ENCODE measurements at regions not wholly inside any gene's neighbourhood (a gene's known extent, or its start where the extent isn't known, plus 50 kb on each side); places are given as distances from the start of the nearest gene placed in this dataset.

DNA sequence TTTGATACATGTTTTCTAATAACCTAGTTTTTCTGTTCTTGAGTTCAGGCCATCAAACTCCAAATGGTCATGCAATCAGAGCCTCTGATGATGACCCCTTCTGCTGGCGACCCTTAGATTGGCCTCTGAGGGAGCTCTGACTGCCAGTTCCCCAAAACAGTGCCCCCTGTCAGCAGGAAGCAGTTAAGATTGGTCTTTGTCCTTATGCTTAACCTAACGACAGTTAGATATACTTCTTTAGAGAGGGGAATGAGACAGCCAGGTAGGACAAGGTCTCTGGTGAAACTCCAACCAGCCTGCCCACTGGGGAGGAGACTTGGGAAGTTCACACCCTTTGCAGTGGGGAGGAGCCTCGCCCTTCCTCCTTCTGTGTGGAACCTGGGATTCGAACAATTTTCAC, 390.4 kb upstream of the KIF2A start:
- no peak overlapping the region for H3K4me3 ChIP-seq (ENCODE audit: low read depth in 1 of 3, low read length in 3 of 3)
- H3K4me1 ChIP-seq (ENCODE audit: control insufficient read depth in 4 of 4, insufficient read depth in 4 of 4, low read length in 3 of 4), result no peaks in the 10 kb centered on the region
- 73% methylated on average over 4 of the region's 4 CpGs for WGBS
- DNase-seq (ENCODE audit: low spot score), result no peak
- TF ChIP-seq FOXA2 (IDR thresholded peaks at IDR 0.05), result no peak
- TF ChIP-seq, protein P1, sequence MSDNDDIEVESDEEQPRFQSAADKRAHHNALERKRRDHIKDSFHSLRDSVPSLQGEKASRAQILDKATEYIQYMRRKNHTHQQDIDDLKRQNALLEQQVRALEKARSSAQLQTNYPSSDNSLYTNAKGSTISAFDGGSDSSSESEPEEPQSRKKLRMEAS (IDR thresholded peaks at IDR 0.05), result no peak
- TF ChIP-seq SP1 (IDR thresholded peaks at IDR 0.05), result no peak
- no peak for TF ChIP-seq YY1 (IDR thresholded peaks at IDR 0.05)
- TF ChIP-seq HNF4G (IDR thresholded peaks at IDR 0.05), result no peak
- no peak for TF ChIP-seq GABPA (IDR thresholded peaks at IDR 0.05 in 1 of 2, conservative IDR thresholded peaks at IDR 0.05 in 1 of 2)
- no peak for TF ChIP-seq RXRA (IDR thresholded peaks at IDR 0.05)
- TF ChIP-seq, protein P2, sequence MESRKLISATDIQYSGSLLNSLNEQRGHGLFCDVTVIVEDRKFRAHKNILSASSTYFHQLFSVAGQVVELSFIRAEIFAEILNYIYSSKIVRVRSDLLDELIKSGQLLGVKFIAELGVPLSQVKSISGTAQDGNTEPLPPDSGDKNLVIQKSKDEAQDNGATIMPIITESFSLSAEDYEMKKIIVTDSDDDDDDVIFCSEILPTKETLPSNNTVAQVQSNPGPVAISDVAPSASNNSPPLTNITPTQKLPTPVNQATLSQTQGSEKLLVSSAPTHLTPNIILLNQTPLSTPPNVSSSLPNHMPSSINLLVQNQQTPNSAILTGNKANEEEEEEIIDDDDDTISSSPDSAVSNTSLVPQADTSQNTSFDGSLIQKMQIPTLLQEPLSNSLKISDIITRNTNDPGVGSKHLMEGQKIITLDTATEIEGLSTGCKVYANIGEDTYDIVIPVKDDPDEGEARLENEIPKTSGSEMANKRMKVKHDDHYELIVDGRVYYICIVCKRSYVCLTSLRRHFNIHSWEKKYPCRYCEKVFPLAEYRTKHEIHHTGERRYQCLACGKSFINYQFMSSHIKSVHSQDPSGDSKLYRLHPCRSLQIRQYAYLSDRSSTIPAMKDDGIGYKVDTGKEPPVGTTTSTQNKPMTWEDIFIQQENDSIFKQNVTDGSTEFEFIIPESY (IDR thresholded peaks at IDR 0.05), result no peak
- TF ChIP-seq, protein P3, sequence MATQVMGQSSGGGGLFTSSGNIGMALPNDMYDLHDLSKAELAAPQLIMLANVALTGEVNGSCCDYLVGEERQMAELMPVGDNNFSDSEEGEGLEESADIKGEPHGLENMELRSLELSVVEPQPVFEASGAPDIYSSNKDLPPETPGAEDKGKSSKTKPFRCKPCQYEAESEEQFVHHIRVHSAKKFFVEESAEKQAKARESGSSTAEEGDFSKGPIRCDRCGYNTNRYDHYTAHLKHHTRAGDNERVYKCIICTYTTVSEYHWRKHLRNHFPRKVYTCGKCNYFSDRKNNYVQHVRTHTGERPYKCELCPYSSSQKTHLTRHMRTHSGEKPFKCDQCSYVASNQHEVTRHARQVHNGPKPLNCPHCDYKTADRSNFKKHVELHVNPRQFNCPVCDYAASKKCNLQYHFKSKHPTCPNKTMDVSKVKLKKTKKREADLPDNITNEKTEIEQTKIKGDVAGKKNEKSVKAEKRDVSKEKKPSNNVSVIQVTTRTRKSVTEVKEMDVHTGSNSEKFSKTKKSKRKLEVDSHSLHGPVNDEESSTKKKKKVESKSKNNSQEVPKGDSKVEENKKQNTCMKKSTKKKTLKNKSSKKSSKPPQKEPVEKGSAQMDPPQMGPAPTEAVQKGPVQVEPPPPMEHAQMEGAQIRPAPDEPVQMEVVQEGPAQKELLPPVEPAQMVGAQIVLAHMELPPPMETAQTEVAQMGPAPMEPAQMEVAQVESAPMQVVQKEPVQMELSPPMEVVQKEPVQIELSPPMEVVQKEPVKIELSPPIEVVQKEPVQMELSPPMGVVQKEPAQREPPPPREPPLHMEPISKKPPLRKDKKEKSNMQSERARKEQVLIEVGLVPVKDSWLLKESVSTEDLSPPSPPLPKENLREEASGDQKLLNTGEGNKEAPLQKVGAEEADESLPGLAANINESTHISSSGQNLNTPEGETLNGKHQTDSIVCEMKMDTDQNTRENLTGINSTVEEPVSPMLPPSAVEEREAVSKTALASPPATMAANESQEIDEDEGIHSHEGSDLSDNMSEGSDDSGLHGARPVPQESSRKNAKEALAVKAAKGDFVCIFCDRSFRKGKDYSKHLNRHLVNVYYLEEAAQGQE (IDR thresholded peaks at IDR 0.05), result no peak
- H3K27ac ChIP-seq (ENCODE audit: low read depth in 1 of 2, low read length in 2 of 2), result no peak overlapping the region
- H3K27me3 ChIP-seq (ENCODE audit: control insufficient read depth in 4 of 4, insufficient read depth in 4 of 4, low read length in 3 of 4), result no peaks in the 10 kb centered on the region
- peaks cover 2 to 10% (median 4%) of the 10 kb centered on the region in 4 donors for H3K9me3 ChIP-seq (ENCODE audit: control insufficient read depth in 4 of 4, low read length in 3 of 4)
- H3K36me3 ChIP-seq (ENCODE audit: control insufficient read depth in 4 of 4, insufficient read depth in 3 of 4, low read depth in 1 of 4, low read length in 3 of 4), result no peaks in the 10 kb centered on the region
- H3K9ac ChIP-seq (ENCODE audit: low read depth in 1 of 2, low read length in 2 of 2), result no peak overlapping the region

DNA sequence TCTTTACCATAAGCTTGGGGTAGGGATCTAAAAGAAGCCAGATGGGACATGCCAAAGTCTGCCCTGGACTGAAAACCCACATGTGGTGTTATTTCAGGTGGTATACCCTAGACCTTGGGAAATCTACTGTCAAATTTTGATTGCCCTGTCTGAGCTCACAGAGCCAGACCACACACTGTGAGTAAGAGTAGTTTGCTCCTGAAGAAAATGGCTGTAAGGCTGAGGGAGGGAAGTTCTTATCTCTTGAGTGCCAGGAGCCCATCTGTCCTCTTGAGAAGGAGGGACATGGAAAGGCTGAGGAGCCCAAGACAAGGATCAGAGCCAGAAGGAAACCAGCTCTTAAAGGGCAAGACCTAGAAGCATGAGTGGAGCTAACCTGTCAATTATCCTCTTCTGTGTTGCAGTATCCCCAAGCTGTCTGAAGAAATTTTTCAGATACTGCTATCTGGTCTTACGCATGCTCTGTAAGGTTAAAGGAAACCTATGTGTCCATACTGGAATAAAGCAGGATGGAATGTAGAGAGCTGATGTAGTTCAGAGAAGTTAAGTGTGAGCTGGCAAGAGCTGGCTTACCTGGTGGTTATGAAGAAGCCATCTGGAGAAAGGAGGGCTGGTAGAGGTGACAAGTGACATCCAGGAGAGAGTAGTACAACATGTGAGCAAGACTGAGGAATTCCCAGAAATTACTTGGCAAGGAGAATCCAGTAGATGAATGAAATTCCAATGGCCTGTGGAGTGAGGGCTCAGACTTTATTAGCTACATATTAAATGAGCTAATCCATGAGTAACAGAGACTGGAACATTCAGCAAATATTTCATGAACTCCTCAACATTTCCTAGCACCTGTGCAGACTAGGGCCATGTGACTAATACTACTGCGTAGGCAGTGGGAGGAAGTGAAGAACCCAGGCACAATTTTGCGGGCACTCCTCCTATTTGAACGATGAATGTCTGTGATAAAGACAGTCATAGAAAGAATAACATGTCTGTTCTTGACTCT, 389.1 kb upstream of the KIF2A start:
- 92% methylated on average over 4 of the region's 4 CpGs for WGBS
- no peak overlapping the region for H3K27ac ChIP-seq (ENCODE audit: low read depth in 1 of 2, low read length in 2 of 2)
- H3K27me3 ChIP-seq (ENCODE audit: control insufficient read depth in 4 of 4, insufficient read depth in 4 of 4, low read length in 3 of 4), result no peaks in the 10 kb centered on the region
- H3K9me3 ChIP-seq (ENCODE audit: control insufficient read depth in 4 of 4, low read length in 3 of 4), result peaks cover 2 to 9% (median 4%) of the 10 kb centered on the region in 4 donors
- H3K4me3 ChIP-seq (ENCODE audit: low read depth in 1 of 3, low read length in 3 of 3), result no peak overlapping the region
- TF ChIP-seq GABPA (IDR thresholded peaks at IDR 0.05 in 1 of 2, conservative IDR thresholded peaks at IDR 0.05 in 1 of 2), result no peak
- no peak for TF ChIP-seq HNF4A (conservative IDR thresholded peaks at IDR 0.05)
- TF ChIP-seq, protein P1 (IDR thresholded peaks at IDR 0.05), result no peak
- no peak for TF ChIP-seq EGR1 (IDR thresholded peaks at IDR 0.05; ENCODE audit: low read depth in 2 of 2)
- TF ChIP-seq RXRA (IDR thresholded peaks at IDR 0.05), result no peak
- TF ChIP-seq HNF4G (IDR thresholded peaks at IDR 0.05), result no peak
- TF ChIP-seq, protein P2 (IDR thresholded peaks at IDR 0.05), result no peak
- TF ChIP-seq, protein P4, sequence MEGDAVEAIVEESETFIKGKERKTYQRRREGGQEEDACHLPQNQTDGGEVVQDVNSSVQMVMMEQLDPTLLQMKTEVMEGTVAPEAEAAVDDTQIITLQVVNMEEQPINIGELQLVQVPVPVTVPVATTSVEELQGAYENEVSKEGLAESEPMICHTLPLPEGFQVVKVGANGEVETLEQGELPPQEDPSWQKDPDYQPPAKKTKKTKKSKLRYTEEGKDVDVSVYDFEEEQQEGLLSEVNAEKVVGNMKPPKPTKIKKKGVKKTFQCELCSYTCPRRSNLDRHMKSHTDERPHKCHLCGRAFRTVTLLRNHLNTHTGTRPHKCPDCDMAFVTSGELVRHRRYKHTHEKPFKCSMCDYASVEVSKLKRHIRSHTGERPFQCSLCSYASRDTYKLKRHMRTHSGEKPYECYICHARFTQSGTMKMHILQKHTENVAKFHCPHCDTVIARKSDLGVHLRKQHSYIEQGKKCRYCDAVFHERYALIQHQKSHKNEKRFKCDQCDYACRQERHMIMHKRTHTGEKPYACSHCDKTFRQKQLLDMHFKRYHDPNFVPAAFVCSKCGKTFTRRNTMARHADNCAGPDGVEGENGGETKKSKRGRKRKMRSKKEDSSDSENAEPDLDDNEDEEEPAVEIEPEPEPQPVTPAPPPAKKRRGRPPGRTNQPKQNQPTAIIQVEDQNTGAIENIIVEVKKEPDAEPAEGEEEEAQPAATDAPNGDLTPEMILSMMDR (IDR thresholded peaks at IDR 0.05; ENCODE audit: low read depth, low read length, missing input control), result no peak
- no peak for TF ChIP-seq FOXA2 (IDR thresholded peaks at IDR 0.05)
- TF ChIP-seq, protein P3 (IDR thresholded peaks at IDR 0.05), result no peak
- TF ChIP-seq SP1 (IDR thresholded peaks at IDR 0.05), result no peak
- TF ChIP-seq FOXA1 (IDR thresholded peaks at IDR 0.05), result no peak
- H3K9ac ChIP-seq (ENCODE audit: low read depth in 1 of 2, low read length in 2 of 2), result no peak overlapping the region
- DNase-seq (ENCODE audit: low spot score), result no peak
- H3K36me3 ChIP-seq (ENCODE audit: control insufficient read depth in 4 of 4, insufficient read depth in 3 of 4, low read depth in 1 of 4, low read length in 3 of 4), result no peaks in the 10 kb centered on the region
- H3K4me1 ChIP-seq (ENCODE audit: control insufficient read depth in 4 of 4, insufficient read depth in 4 of 4, low read length in 3 of 4), result no peaks in the 10 kb centered on the region
